Stomach (tissue), 4 donors: ENCODE measurements at regions not wholly inside any gene's neighbourhood (a gene's known extent, or its start where the extent isn't known, plus 50 kb on each side); places are given as distances from the start of the nearest gene placed in this dataset.
"Not testable (repeated sequence)": the region's sequence is repeated elsewhere in the genome, so short reads cannot be mapped to it uniquely, and the experiment has no call there.

Experiments
- POLR2A ChIP-seq, 4 donors: fragments of 450-650 bp; IDR thresholded peaks; one replicate each; pipeline ENCODE4 v1.6.1; 2016; ENCODE audit warnings: antibody characterized with exemption in 4 of 4, control low read depth in 2 of 4, mild to moderate bottlenecking in 1 of 4, moderate library complexity in 1 of 4
- POLR2AphosphoS5 ChIP-seq, 3 donors: sonication (generic); formaldehyde crosslinking; IDR thresholded peaks; one replicate each; pipeline ENCODE4 v1.6.1; 2016; ENCODE audit warnings: antibody characterized with exemption in 3 of 3

DNA sequence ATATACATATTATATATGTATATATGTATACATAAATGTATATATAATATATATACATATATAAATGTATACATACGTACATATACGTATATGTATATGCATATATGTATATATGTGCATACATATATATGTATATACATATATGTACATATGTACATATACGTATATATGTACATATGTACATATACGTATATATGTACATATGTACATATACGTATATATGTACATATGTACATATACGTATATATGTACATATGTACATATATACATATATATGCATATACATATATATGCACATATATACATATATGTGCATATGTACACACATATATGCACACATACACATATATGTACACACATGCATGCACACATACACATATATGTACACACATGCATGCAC, 627.3 kb upstream of the LRRTM1 start:
- not testable (repeated sequence) for TF ChIP-seq POLR2A, POLR2AphosphoS5 (IDR thresholded peaks at IDR 0.05)
